Panc1 (cell line): ENCODE measurements at regions not wholly inside any gene's neighbourhood (a gene's known extent, or its start where the extent isn't known, plus 50 kb on each side); places are given as distances from the start of the nearest gene placed in this dataset.

Experiments used
- ATAC-seq: fragments of 200-7000 bp; cut with Tn5 transposase; 2 replicates; pipeline ENCODE4 v1.9.1; 2020; ENCODE audit warnings: mild to moderate bottlenecking, moderate library complexity
- BruUV-seq: library from RNA; stranded (reverse); fragments of 400-500 nt; replicated peaks from 2 replicates; lab custom pipeline; 2021; lab: Mats Ljungman, UMichigan
- CTCF ChIA-PET: fragments of 300-600 bp; sonication (Branson Sonifier 250); formaldehyde crosslinking; loops from one replicate; lab custom pipeline; 2022; ENCODE audit warnings: antibody characterized with exemption; lab: Charles Lee
- POLR2A ChIA-PET: fragments of 300-600 bp; sonication (Branson Sonifier 250); formaldehyde crosslinking; loops from one replicate; lab custom pipeline; 2022; ENCODE audit warnings: antibody characterized with exemption; lab: Charles Lee
- DNase-seq: peaks from one replicate; pipeline ENCODE4 v3.0.0-alpha.2; 2010; ENCODE audit warnings: low read depth, low spot score
- H3K27ac ChIP-seq: 2 replicates; pipeline ENCODE4 v1.5.1; 2011; ENCODE audit warnings: mild to moderate bottlenecking, low read length, inconsistent platforms
- H3K27me3 ChIP-seq: fragments of 200-500 bp; sonication (Bioruptor generic); 2 replicates; pipeline ENCODE4 v1.6.0; 2014; ENCODE audit warnings: low read length, inconsistent platforms; ENCODE audit not compliant: control insufficient read depth, insufficient read depth
- H3K36me3 ChIP-seq: fragments of 200-500 bp; sonication (Bioruptor generic); 2 replicates; pipeline ENCODE4 v1.5.1; 2014; ENCODE audit warnings: inconsistent platforms, mild to moderate bottlenecking, low read length, moderate library complexity; ENCODE audit not compliant: control insufficient read depth, insufficient read depth
- H3K4me1 ChIP-seq: 2 replicates; pipeline ENCODE4 v1.5.1; 2011; ENCODE audit warnings: inconsistent platforms, mild to moderate bottlenecking, low read length, moderate library complexity; ENCODE audit not compliant: control insufficient read depth, insufficient read depth
- H3K4me3 ChIP-seq, 2 experiments: 2 replicates each; pipeline ENCODE4 v1.5.1; 2011 to 2012; ENCODE audit warnings: low read depth in 2 of 2, low read length in 2 of 2, mild to moderate bottlenecking in 2 of 2, inconsistent platforms in 1 of 2, moderate library complexity in 1 of 2
- H3K9me3 ChIP-seq: fragments of 200-500 bp; sonication (Bioruptor generic); 2 replicates; pipeline ENCODE4 v1.5.1; 2014; ENCODE audit warnings: low read depth, mild to moderate bottlenecking, inconsistent platforms, low read length, moderate library complexity; ENCODE audit not compliant: control insufficient read depth, insufficient read depth
- POLR2AphosphoS5 ChIP-seq: IDR thresholded peaks from 2 replicates; pipeline ENCODE4 v1.6.1; 2012; ENCODE audit warnings: mild to moderate bottlenecking, low read depth, low read length, moderate library complexity
- SIN3A ChIP-seq: IDR thresholded peaks from 2 replicates; pipeline ENCODE4 v1.6.1; 2012; ENCODE audit warnings: low read depth, mild to moderate bottlenecking, low read length, moderate library complexity, borderline replicate concordance; ENCODE audit not compliant: insufficient read depth
- TCF7L2 ChIP-seq: IDR thresholded peaks from 2 replicates; pipeline ENCODE4 v1.6.1; 2011; ENCODE audit warnings: mild to moderate bottlenecking, low read depth, low read length, inconsistent platforms
- in situ Hi-C: cut with HindIII; loops from 2 replicates; pipeline ENCODE4 v1.10.0; 2016; ENCODE audit warnings: low sequenced_read_pairs, low pct_unique_long_range_greater_than_20kb
- intact Hi-C: fragments of 100-400 bp; cut with micrococcal nuclease; formaldehyde crosslinking; loops from one replicate; pipeline ENCODE4 v1.10.0; 2022; ENCODE audit not compliant: unreplicated experiment
- TF ChIP-seq, protein P1 (sequence below), 2 experiments: IDR thresholded peaks; 2 replicates each; pipeline ENCODE4 v1.6.1; 2011 to 2012; ENCODE audit warnings: low read depth in 2 of 2, control low read depth in 1 of 2, low read length in 1 of 2, mild to moderate bottlenecking in 1 of 2, moderate library complexity in 1 of 2; ENCODE audit not compliant: insufficient read depth in 1 of 2
- TF ChIP-seq, protein P2 (sequence below): fragments of 450-650 bp; IDR thresholded peaks from 2 replicates; pipeline ENCODE4 v1.5.1; 2017; ENCODE audit warnings: mild to moderate bottlenecking

DNA sequence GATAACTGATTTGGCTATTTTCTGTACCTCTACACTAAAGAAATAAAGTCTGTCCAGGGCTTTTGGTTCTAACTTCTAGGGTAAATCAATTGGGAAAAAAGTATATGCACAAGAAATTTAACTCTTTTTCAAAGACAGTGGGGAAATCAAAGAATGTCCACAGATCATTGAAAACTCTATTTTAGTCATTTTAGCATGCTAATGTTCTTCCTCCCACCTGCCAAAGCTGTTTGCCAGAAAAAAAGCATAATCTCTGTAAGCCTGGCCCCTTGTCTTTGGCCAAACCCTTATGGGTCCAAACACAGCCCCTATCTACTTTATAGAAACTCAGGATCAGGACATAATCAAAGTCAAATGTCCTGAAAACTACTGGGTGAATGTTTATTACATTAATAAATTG is 302.2 kb upstream of the ESRRG start:
- H3K36me3 ChIP-seq = no peaks in the 10 kb centered on the region
- no peaks in the 10 kb centered on the region for H3K27me3 ChIP-seq
- intact Hi-C loops = no loop called here
- in situ Hi-C loops = no loop called here
- BruUV-seq = no TSS peak
- ChIA-PET CTCF (no interaction called here), POLR2A (no interaction called here)
- DNase-seq (no peak), ATAC-seq (no peak)
- no peak overlapping the region for H3K4me3 ChIP-seq
- no peaks in the 10 kb centered on the region for H3K9me3 ChIP-seq
- no peak overlapping the region for H3K27ac ChIP-seq
- H3K4me1 ChIP-seq = no peaks in the 10 kb centered on the region
- no peak for TF ChIP-seq SIN3A
- no peak for TF ChIP-seq TCF7L2
- TF ChIP-seq POLR2AphosphoS5 = no peak
- TF ChIP-seq, protein P1, sequence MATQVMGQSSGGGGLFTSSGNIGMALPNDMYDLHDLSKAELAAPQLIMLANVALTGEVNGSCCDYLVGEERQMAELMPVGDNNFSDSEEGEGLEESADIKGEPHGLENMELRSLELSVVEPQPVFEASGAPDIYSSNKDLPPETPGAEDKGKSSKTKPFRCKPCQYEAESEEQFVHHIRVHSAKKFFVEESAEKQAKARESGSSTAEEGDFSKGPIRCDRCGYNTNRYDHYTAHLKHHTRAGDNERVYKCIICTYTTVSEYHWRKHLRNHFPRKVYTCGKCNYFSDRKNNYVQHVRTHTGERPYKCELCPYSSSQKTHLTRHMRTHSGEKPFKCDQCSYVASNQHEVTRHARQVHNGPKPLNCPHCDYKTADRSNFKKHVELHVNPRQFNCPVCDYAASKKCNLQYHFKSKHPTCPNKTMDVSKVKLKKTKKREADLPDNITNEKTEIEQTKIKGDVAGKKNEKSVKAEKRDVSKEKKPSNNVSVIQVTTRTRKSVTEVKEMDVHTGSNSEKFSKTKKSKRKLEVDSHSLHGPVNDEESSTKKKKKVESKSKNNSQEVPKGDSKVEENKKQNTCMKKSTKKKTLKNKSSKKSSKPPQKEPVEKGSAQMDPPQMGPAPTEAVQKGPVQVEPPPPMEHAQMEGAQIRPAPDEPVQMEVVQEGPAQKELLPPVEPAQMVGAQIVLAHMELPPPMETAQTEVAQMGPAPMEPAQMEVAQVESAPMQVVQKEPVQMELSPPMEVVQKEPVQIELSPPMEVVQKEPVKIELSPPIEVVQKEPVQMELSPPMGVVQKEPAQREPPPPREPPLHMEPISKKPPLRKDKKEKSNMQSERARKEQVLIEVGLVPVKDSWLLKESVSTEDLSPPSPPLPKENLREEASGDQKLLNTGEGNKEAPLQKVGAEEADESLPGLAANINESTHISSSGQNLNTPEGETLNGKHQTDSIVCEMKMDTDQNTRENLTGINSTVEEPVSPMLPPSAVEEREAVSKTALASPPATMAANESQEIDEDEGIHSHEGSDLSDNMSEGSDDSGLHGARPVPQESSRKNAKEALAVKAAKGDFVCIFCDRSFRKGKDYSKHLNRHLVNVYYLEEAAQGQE (IDR thresholded peaks at IDR 0.05; ENCODE audit: insufficient read depth in 1 of 2, low read depth in 2 of 2, low read length in 1 of 2) = no peak
- TF ChIP-seq, protein P2, sequence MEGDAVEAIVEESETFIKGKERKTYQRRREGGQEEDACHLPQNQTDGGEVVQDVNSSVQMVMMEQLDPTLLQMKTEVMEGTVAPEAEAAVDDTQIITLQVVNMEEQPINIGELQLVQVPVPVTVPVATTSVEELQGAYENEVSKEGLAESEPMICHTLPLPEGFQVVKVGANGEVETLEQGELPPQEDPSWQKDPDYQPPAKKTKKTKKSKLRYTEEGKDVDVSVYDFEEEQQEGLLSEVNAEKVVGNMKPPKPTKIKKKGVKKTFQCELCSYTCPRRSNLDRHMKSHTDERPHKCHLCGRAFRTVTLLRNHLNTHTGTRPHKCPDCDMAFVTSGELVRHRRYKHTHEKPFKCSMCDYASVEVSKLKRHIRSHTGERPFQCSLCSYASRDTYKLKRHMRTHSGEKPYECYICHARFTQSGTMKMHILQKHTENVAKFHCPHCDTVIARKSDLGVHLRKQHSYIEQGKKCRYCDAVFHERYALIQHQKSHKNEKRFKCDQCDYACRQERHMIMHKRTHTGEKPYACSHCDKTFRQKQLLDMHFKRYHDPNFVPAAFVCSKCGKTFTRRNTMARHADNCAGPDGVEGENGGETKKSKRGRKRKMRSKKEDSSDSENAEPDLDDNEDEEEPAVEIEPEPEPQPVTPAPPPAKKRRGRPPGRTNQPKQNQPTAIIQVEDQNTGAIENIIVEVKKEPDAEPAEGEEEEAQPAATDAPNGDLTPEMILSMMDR = no peak

DNA sequence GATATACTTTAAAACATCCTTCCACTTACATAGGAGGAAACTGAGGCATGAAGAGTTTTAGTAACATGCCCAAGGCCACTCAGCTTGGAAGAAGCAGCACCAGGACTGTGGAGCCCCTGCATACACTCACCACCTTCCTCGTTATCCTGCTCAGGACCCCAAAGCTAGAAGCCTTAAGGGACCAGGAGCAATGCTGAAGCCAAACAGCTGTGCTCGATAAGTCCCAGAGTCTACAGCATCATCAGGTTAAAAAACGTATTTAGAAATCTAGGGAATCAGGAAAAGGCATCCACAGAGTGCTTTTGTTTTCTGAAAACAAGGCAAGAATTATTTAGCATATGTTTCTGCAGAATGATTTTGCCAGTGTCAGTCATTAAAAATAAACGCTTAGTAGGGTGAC is 301.7 kb upstream of the ESRRG start:
- POLR2A ChIA-PET = no interaction called here
- in situ Hi-C loops = no loop called here
- CTCF ChIA-PET = no interaction called here

More for the DNA sequence above, 301.7 kb upstream of the ESRRG start:
- Histone ChIP-seq H3K4me1 (no peaks in the 10 kb centered on the region), H3K4me3 (no peak overlapping the region), H3K9me3 (no peaks in the 10 kb centered on the region), H3K27ac (no peak overlapping the region), H3K36me3 (no peaks in the 10 kb centered on the region), H3K27me3 (no peaks in the 10 kb centered on the region)
- no TSS peak for BruUV-seq
- DNase-seq = no peak
- intact Hi-C loops = no loop called here
- TF ChIP-seq, protein P2 = no peak
- TF ChIP-seq, protein P1 (IDR thresholded peaks at IDR 0.05; ENCODE audit: insufficient read depth in 1 of 2, low read depth in 2 of 2, low read length in 1 of 2) = no peak
- TF ChIP-seq POLR2AphosphoS5 (no peak), SIN3A (no peak), TCF7L2 (no peak)
- ATAC-seq = no peak
